RWPE1 (cell line): ENCODE measurements at regions not wholly inside any gene's neighbourhood (a gene's known extent, or its start where the extent isn't known, plus 50 kb on each side); places are given as distances from the start of the nearest gene placed in this dataset.

Experiments
- CTCF ChIA-PET: fragments of 350-600 bp; sonication (Branson Sonifier 250); formaldehyde crosslinking; extraction: SDS; loops from one replicate; lab custom pipeline; 2021; lab: Yijun Ruan, JAX
- POLR2A ChIA-PET: fragments of 400-600 bp; formaldehyde crosslinking; extraction: SDS; loops from one replicate; lab custom pipeline; 2020; ENCODE audit warnings: antibody characterized with exemption; ENCODE audit not compliant: low non-redundant PET; lab: Yijun Ruan, JAX
- DNase-seq: peaks from one replicate; pipeline ENCODE4 v3.0.0; 2012; ENCODE audit warnings: low spot score
- H3K27ac ChIP-seq: fragments of 450-650 bp; 2 replicates; pipeline ENCODE4 v1.5.1; 2017
- CTCF ChIP-seq: fragments of 450-650 bp; conservative IDR thresholded peaks from 2 replicates; pipeline ENCODE4 v1.5.1; 2017; ENCODE audit warnings: low read depth, mild to moderate bottlenecking

GRCh38 chr14:58923751-58924405, 264.6 kb upstream of the DAAM1 start:
- no peak overlapping the region for H3K27ac ChIP-seq
- TF ChIP-seq CTCF, result no peak
- POLR2A ChIA-PET, result no interaction called here
- DNase-seq, result no peak
- CTCF ChIA-PET, result no interaction called here

GRCh38 chr14:58941629-58942028, 246.8 kb upstream of the DAAM1 start:
- TF ChIP-seq CTCF, result no peak
- no peak for DNase-seq
- ChIA-PET CTCF (no interaction called here), POLR2A (no interaction called here)
- H3K27ac ChIP-seq, result no peak overlapping the region

- TF ChIP-seq CTCF, result no peak
- ChIA-PET POLR2A (no interaction called here), CTCF (no interaction called here)
- DNase-seq, result peak; percentile 11
- H3K27ac ChIP-seq, result no peak overlapping the region
Measured at GRCh38 chr14:58942516-58942915, 246.0 kb upstream of the DAAM1 start.

- ChIA-PET POLR2A (no interaction called here), CTCF (no interaction called here)
- H3K27ac ChIP-seq, result no peak overlapping the region
- no peak for TF ChIP-seq CTCF
- no peak for DNase-seq
Measured at GRCh38 chr14:58944343-58944967, 244.0 kb upstream of the DAAM1 start.

GRCh38 chr14:58944968-58945356, 243.5 kb upstream of the DAAM1 start:
- ChIA-PET CTCF (no interaction called here), POLR2A (no interaction called here)
- no peak for DNase-seq
- H3K27ac ChIP-seq, result no peak overlapping the region
- TF ChIP-seq CTCF, result no peak

- CTCF ChIA-PET, result no interaction called here
- H3K27ac ChIP-seq, result no peak overlapping the region
- DNase-seq, result no peak
- TF ChIP-seq CTCF, result no peak
- POLR2A ChIA-PET, result no interaction called here
Measured at GRCh38 chr14:58946431-58946830, 242.0 kb upstream of the DAAM1 start.
